ENCODE measurements at regions not wholly inside any gene's neighbourhood (a gene's known extent, or its start where the extent isn't known, plus 50 kb on each side); places are given as distances from the start of the nearest gene placed in this dataset.

- Histone ChIP-seq H3K9me2 (replicated peaks; ENCODE audit: control insufficient read depth, low read length) (no peaks in the 10 kb centered on the region), H3K9me3 (ENCODE audit: control insufficient read depth, insufficient read depth, low read length) (no peaks in the 10 kb centered on the region), H4K20me1 (ENCODE audit: control insufficient read depth, insufficient read depth, low read depth, low read length) (no peaks in the 10 kb centered on the region), H3K79me2 (ENCODE audit: control insufficient read depth, low read length) (no peaks in the 10 kb centered on the region), H3K4me2 (ENCODE audit: low read length) (no peak overlapping the region), H3K27ac (ENCODE audit: low read depth, low read length) (no peak overlapping the region), H3F3A (ENCODE audit: control insufficient read depth, insufficient read depth) (no peaks in the 10 kb centered on the region), H3K27me3 (ENCODE audit: control insufficient read depth, low read length) (no peaks in the 10 kb centered on the region), H3K36me3 (ENCODE audit: control insufficient read depth, low read length) (no peaks in the 10 kb centered on the region), H3K4me1 (ENCODE audit: control insufficient read depth, low read length) (no peaks in the 10 kb centered on the region), H3K4me3 (ENCODE audit: low read length) (no peak overlapping the region)
- no peak for TF ChIP-seq EZH2phosphoT487 (IDR thresholded peaks at IDR 0.05; ENCODE audit: borderline replicate concordance, low read length)
- TF ChIP-seq, protein P1, sequence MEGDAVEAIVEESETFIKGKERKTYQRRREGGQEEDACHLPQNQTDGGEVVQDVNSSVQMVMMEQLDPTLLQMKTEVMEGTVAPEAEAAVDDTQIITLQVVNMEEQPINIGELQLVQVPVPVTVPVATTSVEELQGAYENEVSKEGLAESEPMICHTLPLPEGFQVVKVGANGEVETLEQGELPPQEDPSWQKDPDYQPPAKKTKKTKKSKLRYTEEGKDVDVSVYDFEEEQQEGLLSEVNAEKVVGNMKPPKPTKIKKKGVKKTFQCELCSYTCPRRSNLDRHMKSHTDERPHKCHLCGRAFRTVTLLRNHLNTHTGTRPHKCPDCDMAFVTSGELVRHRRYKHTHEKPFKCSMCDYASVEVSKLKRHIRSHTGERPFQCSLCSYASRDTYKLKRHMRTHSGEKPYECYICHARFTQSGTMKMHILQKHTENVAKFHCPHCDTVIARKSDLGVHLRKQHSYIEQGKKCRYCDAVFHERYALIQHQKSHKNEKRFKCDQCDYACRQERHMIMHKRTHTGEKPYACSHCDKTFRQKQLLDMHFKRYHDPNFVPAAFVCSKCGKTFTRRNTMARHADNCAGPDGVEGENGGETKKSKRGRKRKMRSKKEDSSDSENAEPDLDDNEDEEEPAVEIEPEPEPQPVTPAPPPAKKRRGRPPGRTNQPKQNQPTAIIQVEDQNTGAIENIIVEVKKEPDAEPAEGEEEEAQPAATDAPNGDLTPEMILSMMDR (IDR thresholded peaks at IDR 0.05; ENCODE audit: low read depth, low read length, poor library complexity, severe bottlenecking) = no peak
Measured at GRCh38 chr9:126159430-126160060, 167.1 kb upstream of the MVB12B start.

GRCh38 chr9:126160067-126160853 is 166.4 kb upstream of the MVB12B start:
- Histone ChIP-seq H3K9me2 (replicated peaks; ENCODE audit: control insufficient read depth, low read length) (no peaks in the 10 kb centered on the region), H3K4me3 (ENCODE audit: low read length) (no peak overlapping the region), H3K36me3 (ENCODE audit: control insufficient read depth, low read length) (no peaks in the 10 kb centered on the region), H3K4me1 (ENCODE audit: control insufficient read depth, low read length) (no peaks in the 10 kb centered on the region), H3K4me2 (ENCODE audit: low read length) (no peak overlapping the region), H3F3A (ENCODE audit: control insufficient read depth, insufficient read depth) (no peaks in the 10 kb centered on the region), H4K20me1 (ENCODE audit: control insufficient read depth, insufficient read depth, low read depth, low read length) (no peaks in the 10 kb centered on the region), H3K79me2 (ENCODE audit: control insufficient read depth, low read length) (no peaks in the 10 kb centered on the region), H3K27me3 (ENCODE audit: control insufficient read depth, low read length) (no peaks in the 10 kb centered on the region), H3K27ac (ENCODE audit: low read depth, low read length) (no peak overlapping the region), H3K9me3 (ENCODE audit: control insufficient read depth, insufficient read depth, low read length) (no peaks in the 10 kb centered on the region)
- TF ChIP-seq, protein P1 (IDR thresholded peaks at IDR 0.05; ENCODE audit: low read depth, low read length, poor library complexity, severe bottlenecking) = no peak
- no peak for TF ChIP-seq EZH2phosphoT487 (IDR thresholded peaks at IDR 0.05; ENCODE audit: borderline replicate concordance, low read length)

- TF ChIP-seq, protein P1 (IDR thresholded peaks at IDR 0.05; ENCODE audit: low read depth, low read length, poor library complexity, severe bottlenecking) = no peak
- TF ChIP-seq EZH2phosphoT487 (IDR thresholded peaks at IDR 0.05; ENCODE audit: borderline replicate concordance, low read length) = no peak
- no peaks in the 10 kb centered on the region for H3K9me3 ChIP-seq (ENCODE audit: control insufficient read depth, insufficient read depth, low read length)
Measured at GRCh38 chr9:126160854-126161329, 165.7 kb upstream of the MVB12B start.

More at GRCh38 chr9:126160854-126161329, 165.7 kb upstream of the MVB12B start:
- Histone ChIP-seq H3K27me3 (ENCODE audit: control insufficient read depth, low read length) (no peaks in the 10 kb centered on the region), H3F3A (ENCODE audit: control insufficient read depth, insufficient read depth) (no peaks in the 10 kb centered on the region), H3K27ac (ENCODE audit: low read depth, low read length) (no peak overlapping the region), H3K4me3 (ENCODE audit: low read length) (no peak overlapping the region), H3K36me3 (ENCODE audit: control insufficient read depth, low read length) (no peaks in the 10 kb centered on the region), H3K9me2 (replicated peaks; ENCODE audit: control insufficient read depth, low read length) (no peaks in the 10 kb centered on the region), H3K4me1 (ENCODE audit: control insufficient read depth, low read length) (no peaks in the 10 kb centered on the region), H3K79me2 (ENCODE audit: control insufficient read depth, low read length) (no peaks in the 10 kb centered on the region), H3K4me2 (ENCODE audit: low read length) (no peak overlapping the region), H4K20me1 (ENCODE audit: control insufficient read depth, insufficient read depth, low read depth, low read length) (no peaks in the 10 kb centered on the region)

All from DOHH2 (cell line).